ENCODE measurements at regions not wholly inside any gene's neighbourhood (a gene's known extent, or its start where the extent isn't known, plus 50 kb on each side); places are given as distances from the start of the nearest gene placed in this dataset.
"Not testable (repeated sequence)": the region's sequence is repeated elsewhere in the genome, so short reads cannot be mapped to it uniquely, and the experiment has no call there.

DNA sequence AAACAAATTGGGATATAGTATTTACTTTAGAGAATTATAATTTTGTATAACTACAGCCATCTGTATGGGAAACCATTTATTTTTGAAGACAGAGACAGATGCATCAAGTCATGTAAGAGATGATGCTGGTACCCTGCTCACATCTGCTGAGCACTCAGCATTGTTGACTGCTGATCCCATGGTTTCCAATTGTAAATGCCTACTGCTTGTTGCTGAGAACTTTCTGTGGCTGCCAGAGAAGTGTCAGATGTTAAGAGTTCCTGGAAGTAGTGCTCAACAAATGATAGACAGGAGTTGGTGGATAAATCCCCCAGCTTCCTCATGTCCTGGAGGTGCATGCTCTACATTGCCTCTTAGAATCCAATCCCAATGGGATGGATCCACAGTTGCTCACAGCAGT, 167.1 kb downstream of the OXSM start:
- DNase-seq, result no peak

DNA sequence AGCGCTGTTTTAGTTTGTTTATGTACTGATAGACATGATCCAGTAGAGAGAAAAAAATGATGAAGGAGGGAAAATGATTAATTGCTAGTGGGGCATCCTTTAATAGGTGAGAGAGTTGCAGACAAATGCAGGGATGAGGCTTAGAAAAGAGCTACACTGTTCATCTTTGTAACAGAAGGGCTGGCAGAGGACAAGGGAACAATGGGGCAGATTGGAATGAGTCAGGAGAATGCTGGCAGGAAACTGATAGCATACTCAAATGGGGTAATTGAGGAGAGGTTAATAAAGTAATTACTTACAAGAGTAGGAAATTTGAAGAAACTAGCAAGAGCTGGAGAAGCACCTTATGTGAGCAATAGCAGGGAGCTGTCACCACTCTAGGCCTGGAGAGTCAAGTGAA, 170.9 kb downstream of the OXSM start:
- DNase-seq, result no peak

DNA sequence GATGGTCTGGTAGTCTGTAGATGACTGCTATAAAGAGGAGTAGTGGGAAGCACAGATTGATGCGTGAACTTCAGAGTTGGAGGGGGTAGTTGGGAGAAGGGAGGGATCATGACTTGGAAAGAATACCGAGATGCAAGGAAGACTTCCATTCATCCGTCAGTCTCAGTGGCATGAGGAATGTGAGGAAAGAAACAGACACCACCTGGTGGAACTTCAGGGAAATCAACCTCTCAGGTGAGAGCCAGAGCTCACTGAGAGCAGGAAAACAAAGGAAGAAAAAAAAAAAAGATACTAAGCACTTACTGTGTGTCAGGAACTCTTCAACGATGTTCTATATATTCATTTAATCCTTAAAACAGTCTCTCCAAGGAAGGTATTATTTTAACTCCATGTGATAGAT, 172.4 kb downstream of the OXSM start:
- DNase-seq, result no peak

DNA sequence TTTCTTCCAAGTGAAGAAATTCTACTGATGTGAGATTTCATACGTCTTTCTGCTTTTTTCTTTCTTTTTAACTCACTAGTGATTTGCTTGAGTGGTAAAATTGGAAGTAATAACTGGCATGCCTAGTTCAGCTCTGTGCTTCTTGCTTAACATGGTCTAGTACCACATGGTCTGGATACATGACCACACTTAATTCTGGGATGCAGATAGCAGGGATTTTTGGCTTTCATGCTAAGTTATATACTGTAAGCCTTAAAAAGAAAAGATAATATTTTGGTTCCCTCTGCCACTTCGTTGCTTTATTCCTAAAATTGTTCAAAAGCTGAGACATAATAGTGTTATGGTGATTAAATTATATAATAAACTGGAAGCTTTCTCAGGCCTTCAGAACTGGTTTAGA, 174.3 kb downstream of the OXSM start:
- no peak for DNase-seq

DNA sequence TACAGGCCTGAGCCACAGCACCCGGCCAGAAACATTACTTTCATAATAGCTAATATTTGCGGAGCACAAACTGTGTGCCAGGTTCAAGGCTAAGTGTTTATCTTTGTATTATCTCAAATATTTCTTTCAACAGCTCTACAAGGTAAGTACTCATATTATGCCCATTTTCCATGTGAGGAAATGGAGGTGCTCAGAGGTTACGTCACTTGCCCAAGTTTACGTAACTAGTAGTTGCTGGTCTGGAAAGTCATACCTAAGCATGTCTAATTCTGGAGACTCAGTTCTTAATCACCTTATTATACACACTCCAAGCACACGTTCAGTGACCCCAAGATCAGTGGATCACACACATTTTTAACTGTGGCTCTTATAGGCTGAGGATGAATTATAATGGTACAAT, 177.5 kb downstream of the OXSM start:
- no peak for DNase-seq

DNA sequence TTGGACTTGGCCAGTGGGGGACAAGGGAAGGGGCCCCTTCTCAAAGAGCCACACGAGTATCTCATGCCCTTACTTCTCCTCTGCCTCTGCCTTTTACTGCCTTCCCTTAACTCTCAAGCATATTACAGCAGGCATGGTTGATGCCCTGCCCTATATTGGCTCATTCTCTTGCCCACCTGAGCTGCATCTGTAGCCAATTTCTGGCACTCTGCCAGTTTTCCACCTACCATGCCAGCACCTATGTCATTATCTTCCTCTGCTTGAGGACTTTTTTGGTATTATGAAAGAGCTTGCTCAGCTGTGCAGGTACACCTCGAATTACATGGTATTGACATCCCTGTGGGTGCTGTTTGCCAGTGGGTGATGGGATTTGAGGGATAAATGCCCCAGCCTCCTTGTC, 181.8 kb downstream of the OXSM start:
- no peak for DNase-seq

DNA sequence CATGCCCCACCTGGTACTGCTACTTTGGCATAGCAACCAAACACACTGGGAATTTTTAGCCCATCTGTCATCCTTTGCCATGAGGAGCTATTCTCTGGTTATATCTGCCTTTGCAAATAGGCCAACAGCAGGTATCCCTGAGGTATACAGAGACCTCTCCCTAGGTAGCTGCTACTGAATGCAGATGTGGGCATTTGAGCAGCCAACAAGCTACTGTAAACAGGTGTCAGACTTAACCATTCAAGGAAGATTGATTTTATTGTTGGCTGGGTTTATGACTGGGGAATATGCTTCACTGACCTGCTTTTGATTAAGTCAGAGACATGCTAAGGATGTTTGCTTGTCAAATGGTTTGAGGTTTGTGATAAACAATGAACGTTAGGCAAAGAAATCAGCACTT, 183.2 kb downstream of the OXSM start:
- DNase-seq, result no peak

DNA sequence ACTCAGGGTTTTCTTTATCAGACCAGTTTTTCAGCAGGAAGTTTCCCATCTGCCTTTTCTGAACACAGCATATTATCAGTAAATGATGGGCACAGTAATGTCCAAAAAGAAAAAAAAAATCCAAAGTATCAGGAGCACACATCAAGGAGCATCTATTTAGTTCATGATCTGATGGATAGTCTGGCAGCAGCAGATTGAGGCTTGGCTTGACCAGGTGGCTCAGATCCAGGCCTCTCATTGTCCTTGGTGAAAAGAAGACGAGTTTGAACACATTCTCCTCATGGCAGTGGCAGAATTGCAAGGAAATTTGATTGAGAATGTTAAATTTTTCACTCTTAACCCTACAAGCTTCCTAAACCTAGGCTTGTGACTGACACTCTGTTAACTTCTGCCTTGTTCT, 192.9 kb downstream of the OXSM start:
- DNase-seq, result no peak

DNA sequence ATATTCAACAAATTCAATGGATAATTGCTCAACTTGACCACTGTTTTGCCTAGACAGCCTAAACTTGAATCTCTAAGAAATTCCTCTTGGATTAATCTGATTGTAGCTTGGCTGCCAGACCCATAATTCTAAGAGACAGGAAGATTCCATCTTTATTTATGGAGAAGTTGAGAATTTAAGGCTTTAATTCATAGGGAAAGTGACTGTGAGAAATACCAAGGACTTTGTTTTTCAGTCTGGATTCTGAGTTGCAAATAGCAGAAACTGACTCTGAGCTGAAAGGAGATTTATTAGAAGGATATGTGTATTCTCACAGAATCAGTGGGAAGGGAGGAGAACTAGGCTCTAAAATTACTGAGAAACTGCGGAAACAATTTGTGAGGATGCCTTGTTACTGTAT, 195.7 kb downstream of the OXSM start:
- DNase-seq, result no peak

DNA sequence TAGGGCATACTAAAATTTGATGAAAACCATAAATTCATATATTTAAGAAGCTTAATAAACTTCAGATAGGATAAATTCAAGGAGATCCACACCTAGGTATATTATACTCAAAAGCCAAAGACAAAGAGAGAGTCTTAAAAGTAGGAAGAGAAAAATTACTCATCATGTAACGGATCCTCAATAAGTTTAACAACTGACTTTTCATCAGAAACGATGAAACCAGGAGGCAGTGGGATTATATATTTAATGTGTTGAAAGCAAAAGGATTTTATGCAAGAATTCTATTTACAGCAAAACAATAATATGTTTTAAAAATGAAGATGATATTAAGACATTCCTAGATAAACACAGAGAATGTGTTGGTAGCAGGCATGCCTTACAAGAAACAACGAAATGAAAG, 202.7 kb downstream of the OXSM start:
- no peak for DNase-seq

DNA sequence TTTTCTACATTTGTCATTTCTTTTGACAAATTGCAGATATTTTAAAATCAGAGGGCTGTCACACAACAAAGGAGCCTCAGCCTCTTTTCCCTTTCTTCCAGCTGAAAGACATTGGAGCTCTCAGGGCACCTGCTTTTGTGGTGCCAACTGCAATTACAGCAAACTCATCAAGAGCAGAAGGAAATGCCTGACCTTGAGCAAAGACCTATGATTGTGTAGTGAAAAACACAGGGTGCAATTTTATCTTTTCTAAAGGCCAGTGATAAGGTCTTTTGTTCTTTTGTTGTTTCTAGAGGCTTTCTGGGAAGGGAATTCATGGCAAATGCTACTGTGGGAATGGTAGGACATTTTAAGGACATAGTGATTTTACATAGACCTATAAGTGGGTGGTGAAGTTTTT, 214.3 kb downstream of the OXSM start:
- no peak for DNase-seq

DNA sequence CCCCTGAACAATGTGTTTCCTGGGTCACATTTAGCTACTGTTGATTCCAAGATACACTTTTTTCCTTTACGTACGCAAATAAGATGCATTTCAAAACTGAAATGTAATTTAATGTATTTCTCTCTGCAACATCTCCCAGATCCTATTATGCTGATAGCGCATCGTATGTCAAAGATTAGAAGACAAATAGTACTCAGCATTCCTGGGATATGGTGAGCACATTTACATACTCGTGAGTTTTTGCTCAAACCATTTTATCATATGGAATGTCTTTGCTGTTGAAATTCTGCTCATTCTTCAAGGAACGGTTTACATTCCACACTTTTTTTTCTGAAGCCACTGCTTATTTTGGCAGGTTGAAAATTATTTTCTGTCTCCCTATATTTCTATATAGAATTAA, 221.4 kb downstream of the OXSM start:
- no peak for DNase-seq

DNA sequence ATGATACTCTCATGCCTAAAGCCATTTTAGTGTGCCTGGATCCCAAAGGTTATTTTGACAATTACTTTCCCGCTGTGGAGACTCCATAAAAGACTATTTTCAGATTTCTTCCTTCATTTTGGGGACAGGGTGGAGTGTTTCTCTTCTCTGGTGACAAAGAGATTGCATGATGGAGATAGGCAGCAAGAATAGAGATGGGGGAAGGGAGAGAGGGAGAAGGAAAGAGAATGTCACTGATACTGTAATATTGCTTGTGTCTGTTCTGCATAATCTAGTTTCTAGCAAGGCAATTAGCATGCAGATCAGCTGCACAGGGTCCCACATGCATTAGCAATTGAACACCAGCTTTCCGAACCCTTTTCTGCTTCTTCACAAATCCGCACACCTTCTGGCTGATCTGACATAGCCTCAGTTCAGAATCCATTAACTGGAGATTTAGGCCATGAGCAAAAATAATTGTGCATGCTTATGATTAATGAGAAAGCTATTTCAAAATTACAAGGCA, 222.4 kb downstream of the OXSM start:
- DNase-seq, result no peak

DNA sequence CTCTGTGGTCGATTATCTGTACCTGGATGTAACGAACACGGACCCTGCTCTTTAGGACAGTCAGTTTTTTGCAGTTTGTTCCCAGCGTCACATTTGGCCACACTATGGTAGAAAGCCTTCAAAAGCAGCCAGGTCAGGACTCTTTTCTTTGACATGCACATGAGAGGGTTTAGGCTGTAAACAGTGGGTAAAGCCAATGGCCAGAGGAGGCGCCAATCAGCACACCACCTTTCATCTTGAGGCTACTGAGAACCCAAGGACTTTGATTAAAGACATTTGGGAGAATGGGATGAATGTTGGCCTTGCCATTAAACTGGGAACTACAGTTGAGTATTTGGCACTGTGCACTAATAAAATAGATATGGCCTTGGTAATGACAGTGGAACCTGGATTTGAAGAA, 225.9 kb downstream of the OXSM start:
- DNase-seq, result no peak

DNA sequence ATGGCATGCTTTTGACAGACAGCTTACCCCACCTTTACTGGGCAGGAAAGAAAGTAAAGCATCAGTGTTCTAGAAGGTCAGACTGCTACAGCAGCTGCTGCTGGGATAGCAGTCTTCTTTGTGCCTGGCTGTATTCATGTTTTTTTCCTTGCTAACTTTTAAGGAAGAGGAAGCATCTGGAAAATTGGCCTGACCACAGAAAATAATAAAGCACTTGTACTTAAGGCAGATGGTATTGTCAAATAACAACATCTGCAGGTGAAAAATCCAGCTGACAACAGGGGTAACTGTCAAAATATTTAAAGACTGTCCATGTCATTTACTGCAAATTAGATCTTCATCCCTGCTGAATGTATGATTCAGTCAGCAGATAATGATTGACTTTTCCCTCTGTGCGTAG, 229.0 kb downstream of the OXSM start:
- no peak for DNase-seq

DNA sequence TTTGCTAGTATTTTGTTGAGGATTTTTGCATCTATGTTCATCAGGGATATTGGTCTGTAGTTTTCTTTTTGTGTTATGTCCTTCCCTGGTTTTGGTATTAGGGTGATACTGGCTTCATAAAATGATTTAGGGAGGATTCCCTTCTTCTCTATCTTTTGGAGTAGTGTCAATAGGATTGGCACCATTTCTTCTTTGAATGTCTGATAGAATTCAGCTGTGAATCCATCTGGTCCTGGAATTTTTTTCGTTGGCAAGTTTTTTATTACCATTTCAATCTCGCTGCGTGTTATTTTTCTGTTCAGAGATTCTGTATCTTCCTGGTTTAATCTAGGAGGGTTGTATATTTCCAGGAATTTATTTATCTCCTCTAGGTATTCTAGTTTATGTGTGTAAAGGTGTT, 234.3 kb downstream of the OXSM start:
- DNase-seq, result not testable (repeated sequence)

DNA sequence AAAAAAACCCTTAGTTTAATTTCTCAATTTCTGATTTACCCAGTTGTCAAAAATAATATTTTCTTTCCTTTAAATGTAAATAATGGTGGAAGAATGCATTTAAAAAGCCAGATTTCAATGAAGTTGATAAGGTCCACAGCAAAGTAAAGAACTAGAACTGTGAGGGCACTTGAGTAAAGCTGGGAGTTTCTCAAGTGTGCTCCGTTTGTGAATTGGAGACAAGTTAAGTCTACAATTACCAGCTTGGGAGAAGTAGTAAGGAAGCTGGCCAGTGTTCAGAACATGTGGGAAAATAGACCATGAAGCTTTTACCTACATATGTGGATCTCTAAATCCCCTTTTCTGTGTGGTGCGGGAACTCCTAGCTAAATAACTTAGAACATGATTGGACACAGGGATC, 239.4 kb downstream of the OXSM start:
- no peak for DNase-seq

DNA sequence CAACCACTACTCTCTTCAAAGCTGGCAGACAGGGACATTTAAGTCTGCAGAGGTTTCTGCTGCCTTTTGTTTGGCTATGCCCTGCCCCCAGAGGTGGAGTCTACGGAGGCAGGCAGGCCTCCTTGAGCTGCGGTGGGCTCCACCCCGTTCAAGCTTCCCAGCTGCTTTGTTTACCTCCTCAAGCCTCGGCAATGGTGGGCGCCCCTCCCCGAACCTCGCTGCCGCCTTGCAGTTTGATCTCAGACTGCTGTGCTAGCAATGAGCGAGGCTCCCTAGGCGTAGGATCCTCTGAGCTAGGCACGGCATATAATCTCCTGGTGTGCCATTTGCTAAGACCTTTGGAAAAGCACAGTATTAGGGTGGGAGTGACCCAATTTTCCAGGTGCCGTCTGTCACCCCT, 252.2 kb downstream of the OXSM start:
- DNase-seq, result not testable (repeated sequence)

DNA sequence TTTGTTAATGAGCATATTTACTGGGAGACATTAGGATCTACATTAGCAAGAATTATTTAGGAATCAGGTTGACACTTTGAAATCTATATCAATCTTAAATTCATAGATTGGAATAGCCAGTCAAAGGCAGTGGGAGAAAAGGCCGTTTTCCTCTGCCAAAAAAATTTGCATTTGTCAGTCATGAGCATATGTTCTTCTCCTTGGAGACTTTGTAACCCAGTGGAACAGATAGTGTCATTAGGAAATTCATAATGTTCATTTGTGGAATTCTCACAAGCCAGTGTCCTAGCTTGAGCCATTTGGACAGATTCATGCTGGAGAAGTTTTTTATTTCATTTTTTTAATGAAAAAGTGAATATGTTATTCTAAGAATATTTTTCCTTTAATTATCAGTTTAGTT, 260.1 kb downstream of the OXSM start:
- no peak for DNase-seq

DNA sequence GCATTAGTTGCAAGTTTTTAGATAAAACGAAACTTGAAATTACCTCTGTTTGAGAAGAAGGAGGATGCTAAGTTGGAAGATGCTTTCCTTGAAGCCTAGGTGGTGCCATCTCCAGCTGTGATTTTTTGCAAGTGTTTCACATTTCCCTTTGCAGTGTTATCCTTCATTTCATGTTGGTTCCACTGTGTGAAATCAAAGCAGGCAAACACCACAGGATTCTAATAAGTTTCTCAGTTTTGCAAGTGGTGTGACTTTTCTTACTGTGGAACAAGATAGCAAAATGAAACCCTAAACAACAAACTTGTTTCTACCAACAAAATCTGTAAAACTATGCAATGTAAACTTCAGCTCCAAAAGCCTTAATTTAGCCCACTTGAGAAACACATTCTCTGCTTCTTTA, 260.9 kb downstream of the OXSM start:
- DNase-seq, result no peak

DNA sequence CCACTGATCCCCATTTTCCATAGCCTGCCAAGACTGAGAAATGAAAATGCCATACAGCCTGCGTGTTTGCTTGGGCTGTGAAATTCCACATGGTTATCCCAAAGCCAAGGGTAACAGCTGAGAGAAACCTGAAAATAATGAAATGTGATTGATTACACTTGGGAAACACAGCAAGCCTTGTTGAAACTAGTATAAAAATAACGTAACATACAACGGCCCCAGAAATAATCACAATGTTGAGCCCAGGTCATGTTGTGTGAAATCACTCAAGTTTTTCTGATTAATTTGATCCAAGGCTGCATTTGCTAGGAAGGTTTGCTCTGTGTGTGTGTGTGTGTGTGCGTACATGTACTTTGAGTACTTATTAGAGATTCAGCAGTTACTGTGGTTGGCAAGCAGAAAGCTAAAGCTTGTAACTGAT, 269.0 kb downstream of the OXSM start:
- DNase-seq, result no peak

DNA sequence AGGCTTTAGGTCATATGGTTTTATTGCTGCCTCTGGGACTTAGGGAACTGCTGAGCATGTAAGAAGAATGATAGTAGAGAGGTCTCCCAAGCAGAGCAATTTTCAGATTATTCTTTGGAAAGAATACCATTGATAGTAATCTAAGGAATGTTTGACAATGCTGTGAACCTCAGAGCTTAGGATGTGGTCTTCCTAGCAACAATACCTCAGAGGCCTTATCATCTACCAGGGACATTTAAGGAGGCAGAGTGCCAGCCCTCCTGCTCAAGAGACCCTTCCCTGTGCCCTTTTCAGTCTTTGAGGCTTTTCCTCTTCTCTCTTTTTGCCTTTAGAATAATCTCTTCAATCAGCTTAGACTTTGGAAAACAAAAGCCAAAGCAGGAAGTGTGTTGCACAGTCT, 272.1 kb downstream of the OXSM start:
- DNase-seq, result no peak

DNA sequence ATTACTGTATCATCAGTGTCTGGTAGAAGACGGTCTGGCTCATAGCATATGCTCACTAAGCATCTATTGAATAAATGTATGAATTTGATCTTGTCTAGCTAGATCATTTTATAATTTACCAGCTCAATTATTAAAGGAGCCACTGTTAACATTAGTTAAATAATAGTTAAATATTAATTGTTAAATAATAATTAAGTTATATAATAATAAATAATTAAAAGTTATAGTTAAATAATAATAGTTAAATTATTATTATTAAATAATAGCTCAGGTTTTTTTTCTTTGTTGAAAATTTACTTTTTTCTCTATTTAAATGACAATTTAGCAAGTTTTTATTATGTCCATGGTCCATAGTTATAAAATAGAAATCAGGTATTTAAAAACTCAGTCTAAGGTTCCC, 274.4 kb downstream of the OXSM start:
- no peak for DNase-seq

DNA sequence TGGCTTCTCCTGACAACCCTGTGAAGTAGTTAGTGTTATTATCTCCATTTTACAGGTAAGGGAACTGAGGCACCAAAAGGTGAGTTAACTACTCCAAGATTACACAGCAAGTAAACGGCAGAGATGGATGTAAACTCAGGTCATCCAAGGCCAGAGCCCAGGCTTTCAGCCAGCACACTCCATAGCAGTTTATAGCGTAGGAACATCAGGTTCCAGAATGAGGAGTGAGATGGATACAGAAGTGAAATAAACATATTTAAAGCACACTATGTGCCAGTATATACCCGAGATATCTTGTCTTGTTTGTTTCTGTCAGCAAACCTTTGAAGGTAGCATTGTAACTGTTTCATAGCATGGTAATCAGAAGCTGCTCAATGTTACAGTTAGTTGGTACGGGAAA, 279.0 kb downstream of the OXSM start:
- DNase-seq, result no peak

DNA sequence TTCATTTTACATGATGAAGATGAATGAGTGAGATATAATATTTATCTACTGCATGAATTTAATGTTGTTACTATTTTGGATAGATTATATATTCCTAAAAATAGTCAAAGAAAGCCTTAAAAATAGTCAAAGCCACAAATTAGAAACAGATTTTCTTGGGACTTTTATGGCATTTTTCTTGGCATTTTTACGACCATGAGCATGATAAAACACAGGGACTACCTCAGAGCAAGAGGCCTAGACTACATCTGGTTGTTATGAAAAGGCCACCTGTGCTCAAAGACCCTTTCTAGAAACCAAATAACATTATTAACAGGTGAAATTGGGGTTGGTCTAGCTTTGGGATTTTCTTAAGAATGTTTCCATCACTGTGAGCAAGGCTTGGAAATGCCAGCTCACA, 281.0 kb downstream of the OXSM start:
- DNase-seq, result no peak

DNA sequence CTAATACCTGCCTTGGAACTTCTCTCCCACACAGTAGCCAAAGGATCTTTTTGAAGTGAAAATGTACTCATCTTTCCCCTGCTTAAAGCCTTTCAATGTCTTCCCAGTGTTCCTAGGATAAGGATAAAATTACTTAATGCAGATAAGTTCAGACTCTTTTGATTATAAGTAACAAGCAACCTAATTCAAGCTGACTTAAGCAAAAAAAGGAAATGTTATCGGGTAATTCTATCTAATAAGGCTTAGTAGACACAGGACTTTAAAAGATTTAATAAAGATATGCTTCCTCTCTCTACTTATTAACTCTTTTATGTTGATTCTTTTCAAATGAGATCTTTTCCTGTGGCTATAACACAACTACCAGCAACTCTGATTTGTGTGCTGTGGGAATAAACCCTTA, 284.2 kb downstream of the OXSM start:
- no peak for DNase-seq
